ENCODE measurements at regions not wholly inside any gene's neighbourhood (a gene's known extent, or its start where the extent isn't known, plus 50 kb on each side); places are given as distances from the start of the nearest gene placed in this dataset.

- TF ChIP-seq, protein P1, sequence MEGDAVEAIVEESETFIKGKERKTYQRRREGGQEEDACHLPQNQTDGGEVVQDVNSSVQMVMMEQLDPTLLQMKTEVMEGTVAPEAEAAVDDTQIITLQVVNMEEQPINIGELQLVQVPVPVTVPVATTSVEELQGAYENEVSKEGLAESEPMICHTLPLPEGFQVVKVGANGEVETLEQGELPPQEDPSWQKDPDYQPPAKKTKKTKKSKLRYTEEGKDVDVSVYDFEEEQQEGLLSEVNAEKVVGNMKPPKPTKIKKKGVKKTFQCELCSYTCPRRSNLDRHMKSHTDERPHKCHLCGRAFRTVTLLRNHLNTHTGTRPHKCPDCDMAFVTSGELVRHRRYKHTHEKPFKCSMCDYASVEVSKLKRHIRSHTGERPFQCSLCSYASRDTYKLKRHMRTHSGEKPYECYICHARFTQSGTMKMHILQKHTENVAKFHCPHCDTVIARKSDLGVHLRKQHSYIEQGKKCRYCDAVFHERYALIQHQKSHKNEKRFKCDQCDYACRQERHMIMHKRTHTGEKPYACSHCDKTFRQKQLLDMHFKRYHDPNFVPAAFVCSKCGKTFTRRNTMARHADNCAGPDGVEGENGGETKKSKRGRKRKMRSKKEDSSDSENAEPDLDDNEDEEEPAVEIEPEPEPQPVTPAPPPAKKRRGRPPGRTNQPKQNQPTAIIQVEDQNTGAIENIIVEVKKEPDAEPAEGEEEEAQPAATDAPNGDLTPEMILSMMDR (IDR thresholded peaks at IDR 0.05), result no peak
- TF ChIP-seq POLR2A (IDR thresholded peaks at IDR 0.05), result no peak
Observed at GRCh38 chr1:114203595-114204128, 50.0 kb upstream of the SYT6 start.

Measured in sigmoid colon (tissue), 3 donors.